Thoracic aorta (tissue), 2 donors: ENCODE measurements at regions not wholly inside any gene's neighbourhood (a gene's known extent, or its start where the extent isn't known, plus 50 kb on each side); places are given as distances from the start of the nearest gene placed in this dataset.

Source experiments
- ATAC-seq: fragments of 150-250 bp; one replicate; pipeline ENCODE4 v1.8.0; 2017; ENCODE audit warnings: low read depth; ENCODE audit not compliant: insufficient number of reproducible peaks, low FRiP score
- DNase-seq: peaks from one replicate; pipeline ENCODE4 v3.0.0-alpha.2; 2020; ENCODE audit warnings: low spot score
- H3K27ac ChIP-seq, 2 donors: fragments of 200-600 bp; sonication (generic); 1 replicate in 1 of 2; 2 replicates in 1 of 2; pipeline ENCODE4 v1.5.1; 2016; ENCODE audit warnings: mild to moderate bottlenecking in 2 of 2, moderate library complexity in 2 of 2
- H3K27me3 ChIP-seq: fragments of 200-600 bp; sonication (generic); replicated peaks from 2 replicates; pipeline ENCODE4 v1.6.0; 2016; ENCODE audit warnings: mild to moderate bottlenecking; ENCODE audit not compliant: insufficient read depth
- H3K36me3 ChIP-seq: fragments of 200-600 bp; sonication (generic); one replicate; pipeline ENCODE4 v1.5.1; 2016
- H3K4me1 ChIP-seq, 2 donors: fragments of 200-600 bp; sonication (generic); 1 replicate in 1 of 2; 2 replicates in 1 of 2; pipeline versions ENCODE4 v1.5.1 to v1.6.0; 2016; ENCODE audit warnings: low read depth in 2 of 2, mild to moderate bottlenecking in 1 of 2; ENCODE audit not compliant: control insufficient read depth in 1 of 2
- H3K4me3 ChIP-seq: fragments of 200-600 bp; sonication (generic); 2 replicates; pipeline ENCODE4 v1.5.1; 2016; ENCODE audit warnings: mild to moderate bottlenecking
- H3K9me3 ChIP-seq: fragments of 200-600 bp; sonication (generic); 2 replicates; pipeline ENCODE4 v1.5.1; 2016
- TF ChIP-seq, protein P1 (sequence below): fragments of 200-600 bp; sonication (generic); IDR thresholded peaks from one replicate; pipeline ENCODE4 v1.5.1; 2019; ENCODE audit warnings: antibody characterized with exemption

- H3K4me1 ChIP-seq = no peaks in the 10 kb centered on the region
- H3K4me3 ChIP-seq = no peak overlapping the region
- H3K27ac ChIP-seq = no peak overlapping the region
- no peaks in the 10 kb centered on the region for H3K36me3 ChIP-seq
- no peak for ATAC-seq
- TF ChIP-seq, protein P1, sequence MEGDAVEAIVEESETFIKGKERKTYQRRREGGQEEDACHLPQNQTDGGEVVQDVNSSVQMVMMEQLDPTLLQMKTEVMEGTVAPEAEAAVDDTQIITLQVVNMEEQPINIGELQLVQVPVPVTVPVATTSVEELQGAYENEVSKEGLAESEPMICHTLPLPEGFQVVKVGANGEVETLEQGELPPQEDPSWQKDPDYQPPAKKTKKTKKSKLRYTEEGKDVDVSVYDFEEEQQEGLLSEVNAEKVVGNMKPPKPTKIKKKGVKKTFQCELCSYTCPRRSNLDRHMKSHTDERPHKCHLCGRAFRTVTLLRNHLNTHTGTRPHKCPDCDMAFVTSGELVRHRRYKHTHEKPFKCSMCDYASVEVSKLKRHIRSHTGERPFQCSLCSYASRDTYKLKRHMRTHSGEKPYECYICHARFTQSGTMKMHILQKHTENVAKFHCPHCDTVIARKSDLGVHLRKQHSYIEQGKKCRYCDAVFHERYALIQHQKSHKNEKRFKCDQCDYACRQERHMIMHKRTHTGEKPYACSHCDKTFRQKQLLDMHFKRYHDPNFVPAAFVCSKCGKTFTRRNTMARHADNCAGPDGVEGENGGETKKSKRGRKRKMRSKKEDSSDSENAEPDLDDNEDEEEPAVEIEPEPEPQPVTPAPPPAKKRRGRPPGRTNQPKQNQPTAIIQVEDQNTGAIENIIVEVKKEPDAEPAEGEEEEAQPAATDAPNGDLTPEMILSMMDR = no peak
- DNase-seq = no peak
- H3K27me3 ChIP-seq = no peaks in the 10 kb centered on the region
- H3K9me3 ChIP-seq = no peaks in the 10 kb centered on the region
Observed at GRCh38 chr4:79030973-79031372, 91.7 kb upstream of the PAQR3 start.

- Histone ChIP-seq H3K27ac (no peak overlapping the region), H3K4me3 (no peak overlapping the region), H3K27me3 (no peaks in the 10 kb centered on the region), H3K9me3 (no peaks in the 10 kb centered on the region), H3K4me1 (peaks cover 0 to 11% of the 10 kb centered on the region in 2 donors), H3K36me3 (no peaks in the 10 kb centered on the region)
- no peak for ATAC-seq
- TF ChIP-seq, protein P1 = no peak
- DNase-seq = no peak
Observed at GRCh38 chr4:79027656-79028055, 88.4 kb upstream of the PAQR3 start.

- Histone ChIP-seq H3K9me3 (no peaks in the 10 kb centered on the region), H3K27me3 (no peaks in the 10 kb centered on the region), H3K36me3 (no peaks in the 10 kb centered on the region), H3K27ac (no peak overlapping the region), H3K4me3 (no peak overlapping the region), H3K4me1 (peaks cover 0 to 11% of the 10 kb centered on the region in 2 donors)
- no peak for ATAC-seq
- TF ChIP-seq, protein P1 = no peak
- DNase-seq = no peak
Observed at GRCh38 chr4:79025170-79025569, 85.9 kb upstream of the PAQR3 start.

GRCh38 chr4:79023799-79024770, 84.8 kb upstream of the PAQR3 start:
- peaks cover 0 to 11% of the 10 kb centered on the region in 2 donors for H3K4me1 ChIP-seq
- no peaks in the 10 kb centered on the region for H3K27me3 ChIP-seq
- no peak overlapping the region for H3K4me3 ChIP-seq
- no peaks in the 10 kb centered on the region for H3K36me3 ChIP-seq
- no peak overlapping the region for H3K27ac ChIP-seq
- DNase-seq (no peak), ATAC-seq (no peak)
- TF ChIP-seq, protein P1 = no peak
- H3K9me3 ChIP-seq = no peaks in the 10 kb centered on the region

DNA sequence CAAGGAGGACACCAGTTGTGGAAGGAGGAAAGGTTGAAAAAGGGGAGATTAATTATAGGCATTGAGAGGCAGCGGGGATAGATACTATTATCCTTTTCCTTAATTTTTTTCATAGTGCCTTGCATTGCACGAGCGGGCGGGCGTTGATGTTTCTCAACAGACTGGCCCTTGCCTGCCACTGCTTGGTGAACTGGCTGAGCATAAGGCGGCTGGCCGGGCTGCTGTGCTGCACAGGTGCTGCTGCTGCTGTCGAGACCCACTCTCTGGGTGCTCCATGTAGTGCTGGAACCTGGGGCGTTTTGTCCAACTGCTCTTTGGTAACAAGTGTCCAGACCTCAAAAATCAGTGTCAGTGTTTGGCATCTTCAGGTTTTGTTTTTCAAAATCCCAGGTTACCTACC, 83.3 kb upstream of the PAQR3 start:
- Histone ChIP-seq H3K4me3 (no peak overlapping the region), H3K36me3 (no peaks in the 10 kb centered on the region), H3K4me1 (peaks cover 0 to 11% of the 10 kb centered on the region in 2 donors), H3K27me3 (no peaks in the 10 kb centered on the region), H3K9me3 (no peaks in the 10 kb centered on the region), H3K27ac (no peak overlapping the region)
- DNase-seq (no peak), ATAC-seq (no peak)
- TF ChIP-seq, protein P1 = no peak
